ENCODE measurements at regions not wholly inside any gene's neighbourhood (a gene's known extent, or its start where the extent isn't known, plus 50 kb on each side); places are given as distances from the start of the nearest gene placed in this dataset.

- TF ChIP-seq MLLT1 (IDR thresholded peaks at IDR 0.05) (no peak), SREBF1 (IDR thresholded peaks at IDR 0.05; ENCODE audit: low read length) (no peak), ZBED1 (IDR thresholded peaks at IDR 0.05; ENCODE audit: borderline replicate concordance) (no peak), NFIC (IDR thresholded peaks at IDR 0.05; ENCODE audit: low read depth, low read length) (no peak), EED (IDR thresholded peaks at IDR 0.05; ENCODE audit: low read depth) (no peak), TCF3 (IDR thresholded peaks at IDR 0.05; ENCODE audit: borderline replicate concordance, insufficient read depth, low read depth, low read length) (no peak)
These were observed 57.2 kb upstream of the RGMA start (continued) for GRCh38 chr15:93146196-93146595.

- Histone ChIP-seq H3K4me1 (ENCODE audit: control insufficient read depth, insufficient read depth, low read length) (no peaks in the 10 kb centered on the region), H2AFZ (ENCODE audit: control insufficient read depth, low read depth, low read length) (no peak overlapping the region), H3K4me3 (no peak overlapping the region), H3K9me3 (replicated peaks; ENCODE audit: control insufficient read depth, insufficient read depth, low read length) (no peaks in the 10 kb centered on the region), H3K4me2 (ENCODE audit: control insufficient read depth, insufficient read depth) (no peak overlapping the region), H3K79me2 (ENCODE audit: control insufficient read depth, insufficient read depth, low read length) (no peaks in the 10 kb centered on the region), H3K27me3 (replicated peaks in 1 of 2; ENCODE audit: control insufficient read depth in 2 of 2, insufficient read depth in 2 of 2, low read length in 1 of 2) (no peaks in the 10 kb centered on the region; a peak in 2 of 4 replicates), H3K9ac (ENCODE audit: control insufficient read depth, insufficient read depth, low read length) (no peak overlapping the region), H3K27ac (ENCODE audit: control insufficient read depth, insufficient read depth) (no peak overlapping the region), H3K36me3 (ENCODE audit: control insufficient read depth in 2 of 2, insufficient read depth in 2 of 2, low read length in 1 of 2) (no peaks in the 10 kb centered on the region), H4K20me1 (ENCODE audit: control insufficient read depth, insufficient read depth) (no peaks in the 10 kb centered on the region)
- BruUV-seq (replicated peaks): no TSS peak
- FAIRE-seq (no peak), ATAC-seq (no peak), DNase-seq (ENCODE audit: low read depth, low spot score) (no peak)
- intact Hi-C loops (cut with micrococcal nuclease; ENCODE audit: unreplicated experiment) (no loop called here), in situ Hi-C loops (cut with MboI) (no loop called here)
- SMC1A ChIA-PET (ENCODE audit: uncharacterized antibody, unreplicated experiment): no interaction called here
- RAD21 ChIA-PET (ENCODE audit: unreplicated experiment): no interaction called here
- POLR2A ChIA-PET: no interaction called here
- 24% methylated on average over 10 of the region's 10 CpGs for WGBS (ENCODE audit: insufficient coverage, insufficient replicate concordance, low lambda C conversion rate, missing lambda C conversion rate)
- CTCF ChIA-PET: no interaction called here
- no peak for TF ChIP-seq ZBTB40 (IDR thresholded peaks at IDR 0.05; ENCODE audit: borderline replicate concordance)
- no peak for TF ChIP-seq KLF5 (IDR thresholded peaks at IDR 0.05; ENCODE audit: partially characterized antibody)
- no peak for TF ChIP-seq PKNOX1 (IDR thresholded peaks at IDR 0.05)
- TF ChIP-seq SIN3A (IDR thresholded peaks at IDR 0.05; ENCODE audit: low read depth, low read length): no peak
- TF ChIP-seq RELA (IDR thresholded peaks at IDR 0.05; ENCODE audit: borderline replicate concordance, partially characterized antibody): no peak
- TF ChIP-seq FOXK2 (IDR thresholded peaks at IDR 0.05): no peak
- TF ChIP-seq SUZ12 (IDR thresholded peaks at IDR 0.05; ENCODE audit: unreplicated experiment): no peak
- TF ChIP-seq POLR2A (IDR thresholded peaks at IDR 0.05; ENCODE audit: low read depth, low read length): no peak
- no peak for TF ChIP-seq POLR2AphosphoS2 (IDR thresholded peaks at IDR 0.05; ENCODE audit: low read depth, low read length)
- no peak for TF ChIP-seq IRF5 (IDR thresholded peaks at IDR 0.05; ENCODE audit: borderline replicate concordance)
- TF ChIP-seq DPF2 (IDR thresholded peaks at IDR 0.05): no peak
These were observed 55.6 kb upstream of the RGMA start for GRCh38 chr15:93144463-93145236.

All from GM12878 (cell line).